Muscle layer of duodenum (tissue), 2 donors: ENCODE measurements at regions not wholly inside any gene's neighbourhood (a gene's known extent, or its start where the extent isn't known, plus 50 kb on each side); places are given as distances from the start of the nearest gene placed in this dataset.

ENCODE experiments used
- H3K27ac ChIP-seq: one replicate; pipeline ENCODE4 v1.7.0; 2013; ENCODE audit warnings: mild to moderate bottlenecking, low read length
- H3K27me3 ChIP-seq: one replicate; pipeline ENCODE4 v1.7.0; 2013; ENCODE audit warnings: low read depth, mild to moderate bottlenecking, control low read depth, low read length
- H3K36me3 ChIP-seq, 2 donors: one replicate each; pipeline ENCODE4 v1.7.0; 2013; ENCODE audit warnings: low read length in 2 of 2, control low read depth in 1 of 2, mild to moderate bottlenecking in 1 of 2; ENCODE audit not compliant: insufficient read depth in 2 of 2, control insufficient read depth in 1 of 2
- H3K4me1 ChIP-seq, 2 donors: one replicate each; pipeline ENCODE4 v1.7.0; 2013; ENCODE audit warnings: low read length in 2 of 2, mild to moderate bottlenecking in 2 of 2, control low read depth in 1 of 2, moderate library complexity in 1 of 2; ENCODE audit not compliant: insufficient read depth in 2 of 2, control insufficient read depth in 1 of 2
- H3K4me3 ChIP-seq, 2 donors: one replicate each; pipeline ENCODE4 v1.7.0; 2013; ENCODE audit warnings: low read length in 2 of 2, low read depth in 1 of 2, mild to moderate bottlenecking in 1 of 2
- H3K9me3 ChIP-seq, 2 donors: one replicate each; pipeline ENCODE4 v1.7.0; 2013; ENCODE audit warnings: low read length in 2 of 2, control low read depth in 1 of 2, mild to moderate bottlenecking in 1 of 2; ENCODE audit not compliant: control insufficient read depth in 1 of 2
- donor health status: healthy.

GRCh38 chrX:5829469-5829868, 399.2 kb downstream of the NLGN4X start:
- Histone ChIP-seq H3K27me3 (no peaks in the 10 kb centered on the region), H3K36me3 (no peaks in the 10 kb centered on the region), H3K4me1 (no peaks in the 10 kb centered on the region), H3K27ac (no peak overlapping the region), H3K4me3 (no peak overlapping the region), H3K9me3 (no peaks in the 10 kb centered on the region)

DNA sequence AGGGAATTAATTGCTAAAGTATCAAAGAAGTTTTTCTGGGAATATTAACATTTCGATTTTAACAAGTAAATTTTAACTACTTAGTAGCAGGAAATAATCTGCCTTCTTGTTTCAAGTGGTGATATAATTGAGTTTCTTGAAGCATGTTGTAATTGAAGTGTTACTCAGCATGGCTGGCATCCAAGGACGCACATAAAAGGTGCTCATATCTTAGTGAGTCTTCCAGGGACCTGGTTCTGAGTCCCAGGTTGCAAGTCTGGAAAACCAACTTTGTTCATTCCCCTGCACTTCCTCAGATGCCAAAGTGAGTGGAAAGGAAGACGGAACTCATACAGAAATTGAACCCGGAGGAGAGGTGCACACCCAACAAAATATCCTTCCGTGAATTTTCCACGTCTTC, 399.6 kb downstream of the NLGN4X start:
- Histone ChIP-seq H3K9me3 (no peaks in the 10 kb centered on the region), H3K4me3 (no peak overlapping the region), H3K36me3 (no peaks in the 10 kb centered on the region), H3K27me3 (no peaks in the 10 kb centered on the region), H3K27ac (no peak overlapping the region), H3K4me1 (no peaks in the 10 kb centered on the region)

GRCh38 chrX:5823903-5824302, 404.8 kb downstream of the NLGN4X start:
- H3K27me3 ChIP-seq: no peaks in the 10 kb centered on the region
- no peak overlapping the region for H3K4me3 ChIP-seq
- H3K4me1 ChIP-seq: no peaks in the 10 kb centered on the region

GRCh38 chrX:5810636-5811035, 418.0 kb downstream of the NLGN4X start:
- H3K4me3 ChIP-seq: no peak overlapping the region
- H3K36me3 ChIP-seq: no peaks in the 10 kb centered on the region
- H3K9me3 ChIP-seq: no peaks in the 10 kb centered on the region
- no peak overlapping the region for H3K27ac ChIP-seq
- no peaks in the 10 kb centered on the region for H3K27me3 ChIP-seq
- H3K4me1 ChIP-seq: no peaks in the 10 kb centered on the region

More at GRCh38 chrX:5823903-5824302, 404.8 kb downstream of the NLGN4X start:
- H3K27ac ChIP-seq: no peak overlapping the region
- H3K9me3 ChIP-seq: no peaks in the 10 kb centered on the region
- H3K36me3 ChIP-seq: no peaks in the 10 kb centered on the region

DNA sequence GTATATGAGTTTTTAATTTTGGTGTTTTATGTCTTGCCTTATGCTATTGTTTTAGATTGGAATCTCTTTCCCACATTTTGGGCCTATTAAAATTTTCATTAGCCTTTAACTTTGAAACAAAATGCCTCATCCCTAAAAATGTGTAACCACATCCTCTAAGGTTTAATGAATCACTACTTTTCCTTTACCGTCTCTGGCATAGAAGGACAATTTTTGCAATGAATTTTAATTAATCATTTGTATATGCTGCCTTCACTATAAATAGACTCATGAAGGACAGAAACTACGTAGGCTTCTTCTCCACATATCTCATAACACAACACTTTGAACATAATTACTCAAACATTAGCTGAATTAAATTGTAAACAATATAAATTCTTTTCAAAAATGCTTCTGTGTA, 421.5 kb downstream of the NLGN4X start:
- H3K4me3 ChIP-seq: no peak overlapping the region
- no peaks in the 10 kb centered on the region for H3K36me3 ChIP-seq
- H3K27ac ChIP-seq: no peak overlapping the region
- no peaks in the 10 kb centered on the region for H3K27me3 ChIP-seq
- no peaks in the 10 kb centered on the region for H3K4me1 ChIP-seq
- no peaks in the 10 kb centered on the region for H3K9me3 ChIP-seq

DNA sequence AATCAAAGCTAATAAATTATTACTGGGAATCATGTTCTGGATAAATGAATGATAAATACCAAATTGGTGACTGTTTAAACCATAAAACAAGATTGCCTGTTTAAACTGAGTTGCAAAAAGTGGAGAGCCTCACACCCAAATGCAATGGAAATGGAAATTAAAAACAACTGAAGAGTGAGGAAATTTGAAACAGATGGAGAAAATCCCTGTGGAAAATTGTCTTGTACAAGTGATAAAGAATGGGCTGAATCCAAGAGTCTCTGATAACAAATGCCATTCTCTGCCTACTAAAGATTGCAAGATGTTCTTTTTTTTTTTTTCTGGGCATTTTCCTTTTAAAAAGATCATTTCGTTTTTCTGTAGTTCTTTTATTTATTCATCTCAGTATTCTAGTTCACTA, 426.3 kb downstream of the NLGN4X start:
- no peak overlapping the region for H3K4me3 ChIP-seq
- no peaks in the 10 kb centered on the region for H3K27me3 ChIP-seq
- H3K9me3 ChIP-seq: no peaks in the 10 kb centered on the region
- no peaks in the 10 kb centered on the region for H3K36me3 ChIP-seq
- H3K27ac ChIP-seq: no peak overlapping the region
- no peaks in the 10 kb centered on the region for H3K4me1 ChIP-seq

- Histone ChIP-seq H3K4me3 (no peak overlapping the region), H3K27me3 (no peaks in the 10 kb centered on the region), H3K36me3 (no peaks in the 10 kb centered on the region), H3K9me3 (no peaks in the 10 kb centered on the region), H3K4me1 (no peaks in the 10 kb centered on the region), H3K27ac (no peak overlapping the region)
Observed at GRCh38 chrX:5791721-5792120, 436.9 kb downstream of the NLGN4X start.

DNA sequence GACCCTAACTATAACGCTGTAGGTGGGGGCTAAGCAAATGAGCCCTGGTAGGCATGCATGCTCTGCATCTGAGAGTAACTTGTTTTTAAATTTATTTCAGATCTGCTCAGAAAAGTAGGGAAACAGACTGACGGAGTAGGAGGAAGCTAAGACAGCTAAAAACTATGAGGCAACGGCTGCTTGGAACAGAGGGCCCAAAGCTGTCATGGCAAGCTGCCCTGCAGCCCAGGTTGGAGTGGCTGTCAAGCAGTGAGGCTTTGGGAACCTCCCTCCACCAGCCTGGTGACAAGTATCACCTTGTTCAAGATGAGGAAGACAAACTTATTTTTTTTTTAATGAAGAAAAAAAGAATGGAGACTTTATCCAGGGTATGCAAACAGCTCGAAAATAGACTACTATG, 439.8 kb downstream of the NLGN4X start:
- Histone ChIP-seq H3K36me3 (no peaks in the 10 kb centered on the region), H3K27ac (no peak overlapping the region), H3K4me3 (no peak overlapping the region), H3K4me1 (no peaks in the 10 kb centered on the region), H3K9me3 (no peaks in the 10 kb centered on the region), H3K27me3 (no peaks in the 10 kb centered on the region)

DNA sequence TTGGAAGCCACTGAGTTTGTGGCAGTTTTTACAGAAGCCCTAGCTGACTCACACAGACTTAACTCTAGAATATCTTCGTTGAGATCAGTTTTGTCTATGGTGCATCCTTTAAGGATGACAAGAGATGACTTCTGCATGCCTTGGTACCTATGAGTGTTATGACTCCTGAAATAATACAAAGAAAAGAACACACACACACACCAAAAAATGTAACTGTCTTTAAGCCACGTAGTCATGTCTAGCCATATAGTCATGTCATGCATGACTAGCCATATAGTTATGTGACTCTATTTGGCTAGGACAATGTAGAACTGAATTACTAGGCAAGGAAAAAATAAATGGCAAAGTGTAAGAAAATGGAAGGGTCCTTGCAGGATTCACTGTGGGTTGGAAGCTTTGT, 447.8 kb downstream of the NLGN4X start:
- Histone ChIP-seq H3K4me3 (no peak overlapping the region), H3K4me1 (no peaks in the 10 kb centered on the region), H3K9me3 (no peaks in the 10 kb centered on the region), H3K27me3 (no peaks in the 10 kb centered on the region), H3K36me3 (no peaks in the 10 kb centered on the region), H3K27ac (no peak overlapping the region)

DNA sequence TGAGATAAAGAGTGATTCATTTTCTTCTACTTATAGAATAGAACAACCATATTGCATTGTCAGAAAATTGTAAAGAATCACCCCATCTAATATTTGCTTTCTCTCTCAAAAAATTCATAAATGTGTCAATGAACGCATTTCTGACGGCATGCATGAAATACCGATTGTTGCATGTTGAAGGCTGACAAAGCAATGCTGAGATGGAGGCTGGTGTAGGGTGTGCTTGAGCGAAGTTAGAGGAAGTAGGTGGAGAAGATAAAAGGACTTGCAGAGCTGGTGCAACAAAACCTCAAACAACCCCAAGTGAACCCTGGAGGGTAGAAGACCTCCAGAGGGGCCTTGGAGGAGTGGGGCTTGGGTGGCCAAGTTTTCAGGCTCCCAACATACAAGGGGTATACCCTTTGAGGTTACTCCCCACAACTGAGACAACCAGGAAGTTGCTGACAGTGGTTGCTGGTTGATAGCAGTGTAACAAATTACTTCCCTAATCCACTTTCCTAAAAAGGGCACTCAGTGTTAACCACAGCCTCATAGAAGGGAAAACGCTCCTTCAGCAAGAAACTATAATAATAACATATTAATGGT, 452.7 kb downstream of the NLGN4X start:
- no peak overlapping the region for H3K4me3 ChIP-seq
- no peaks in the 10 kb centered on the region for H3K4me1 ChIP-seq
- H3K9me3 ChIP-seq: no peaks in the 10 kb centered on the region

GRCh38 chrX:5774446-5774845, 454.2 kb downstream of the NLGN4X start:
- Histone ChIP-seq H3K4me1 (no peaks in the 10 kb centered on the region), H3K4me3 (no peak overlapping the region), H3K36me3 (no peaks in the 10 kb centered on the region), H3K27me3 (no peaks in the 10 kb centered on the region), H3K9me3 (no peaks in the 10 kb centered on the region), H3K27ac (no peak overlapping the region)

More for the DNA sequence above, 452.7 kb downstream of the NLGN4X start:
- H3K36me3 ChIP-seq: no peaks in the 10 kb centered on the region
- H3K27ac ChIP-seq: no peak overlapping the region
- H3K27me3 ChIP-seq: no peaks in the 10 kb centered on the region

GRCh38 chrX:5771441-5771840, 457.2 kb downstream of the NLGN4X start:
- Histone ChIP-seq H3K9me3 (no peaks in the 10 kb centered on the region), H3K27ac (no peak overlapping the region), H3K27me3 (no peaks in the 10 kb centered on the region), H3K4me3 (no peak overlapping the region), H3K36me3 (no peaks in the 10 kb centered on the region), H3K4me1 (no peaks in the 10 kb centered on the region)
